Suppressor macrophage treated with lipopolysaccharide for 4 hours (primary cell): ENCODE measurements at regions not wholly inside any gene's neighbourhood (a gene's known extent, or its start where the extent isn't known, plus 50 kb on each side); places are given as distances from the start of the nearest gene placed in this dataset.

Experiments used
- DNase-seq: peaks from one replicate; pipeline ENCODE4 v3.0.0-alpha.2; 2020

DNA sequence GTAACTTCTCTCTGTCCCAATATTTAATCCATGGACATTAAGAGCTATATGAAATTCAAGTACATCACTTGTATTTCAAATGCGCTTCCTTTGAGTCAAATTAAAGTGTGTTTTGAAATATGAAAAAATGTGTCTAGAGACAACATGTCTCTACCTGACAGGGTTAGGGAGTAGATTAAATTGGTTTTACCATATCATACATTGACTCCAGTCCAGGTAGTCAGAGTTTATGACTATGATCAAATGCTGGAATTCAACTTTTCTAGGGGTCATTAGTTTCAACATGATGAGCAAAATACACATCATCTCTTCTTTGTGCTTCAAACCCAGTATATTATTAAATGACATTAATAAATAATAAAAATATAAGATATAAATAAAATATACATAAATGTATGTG lies 259.2 kb downstream of the CDH10 start:
- no peak for DNase-seq

DNA sequence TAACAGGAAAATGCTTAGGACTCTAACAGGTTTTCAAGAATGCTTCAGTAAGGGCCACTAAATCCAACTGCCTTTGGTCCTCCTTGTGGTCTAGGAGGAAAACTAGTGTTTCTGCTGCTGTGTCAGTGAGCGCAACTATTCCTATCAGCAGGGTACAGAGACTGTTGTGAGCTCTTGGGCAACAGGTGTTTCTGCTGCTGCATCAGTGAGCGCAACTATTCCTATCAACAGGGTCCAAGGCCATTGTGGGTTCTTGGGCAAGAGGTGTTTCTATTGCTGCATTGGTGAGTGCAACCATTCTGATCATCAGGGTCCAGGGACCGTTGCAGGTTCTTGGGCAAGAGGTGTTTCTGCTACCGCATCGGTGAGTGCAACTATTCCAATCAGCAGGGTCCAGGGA lies 256.3 kb downstream of the CDH10 start:
- DNase-seq, result no peak

DNA sequence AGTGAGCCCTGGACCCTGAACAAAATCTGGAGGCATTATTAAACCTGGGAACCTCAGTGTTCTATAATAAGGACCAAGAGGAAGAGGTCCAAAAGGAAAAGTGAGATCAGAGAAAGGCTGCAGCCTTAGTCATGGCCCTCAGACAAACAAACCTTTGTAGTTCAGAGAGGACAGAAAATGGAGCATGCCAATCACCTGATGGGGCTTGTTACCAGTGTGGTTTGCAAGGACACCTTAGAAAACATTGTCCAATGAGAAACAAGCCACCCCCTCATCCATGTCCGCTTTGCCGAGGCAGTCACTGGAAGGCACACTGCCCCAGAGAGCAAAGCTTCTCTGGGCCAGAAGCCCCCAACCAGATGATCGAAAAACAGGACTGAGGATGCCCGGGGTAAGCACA lies 254.8 kb downstream of the CDH10 start:
- no peak for DNase-seq

DNA sequence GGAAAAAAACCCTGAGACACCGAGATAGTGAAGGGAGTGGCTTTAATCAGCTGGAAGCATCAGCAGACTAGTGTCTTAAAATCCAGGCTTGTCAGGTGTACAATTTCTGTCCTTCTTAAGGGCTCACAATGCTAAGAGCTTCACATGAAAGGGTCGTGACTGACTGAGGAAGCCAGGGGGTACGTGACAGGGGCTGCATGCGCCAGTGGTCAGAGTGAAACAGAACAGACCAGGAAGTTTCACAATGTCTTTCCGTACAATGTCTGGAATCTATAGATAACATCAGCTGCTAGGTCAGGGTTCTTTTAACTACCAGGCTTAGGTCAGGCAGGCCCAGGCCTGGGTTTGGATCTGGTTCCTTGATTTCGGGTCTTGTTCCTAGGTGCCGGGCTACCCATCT lies 253.0 kb downstream of the CDH10 start:
- no peak for DNase-seq

DNA sequence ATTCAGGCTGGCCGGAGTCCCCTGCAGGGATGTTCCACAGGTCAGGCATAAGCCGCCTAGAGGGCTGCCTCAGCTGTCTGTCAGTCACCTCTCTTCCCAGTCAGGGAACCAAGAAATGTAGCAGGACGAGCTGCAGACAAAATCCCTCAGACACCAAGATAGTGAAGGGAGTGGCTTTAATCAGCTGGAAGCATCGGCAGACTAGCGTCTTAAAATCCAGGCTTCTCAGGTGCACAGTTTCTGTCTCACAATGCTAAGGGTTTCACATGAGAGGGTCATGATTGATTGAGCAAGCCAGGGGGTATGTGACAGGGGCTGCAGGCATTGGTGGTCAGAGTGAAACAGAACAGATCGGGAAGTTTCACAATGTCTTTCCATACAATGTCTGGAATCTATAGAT lies 247.2 kb downstream of the CDH10 start:
- DNase-seq, result no peak

GRCh38 chr5:24401773-24402172 lies 243.0 kb downstream of the CDH10 start:
- no peak for DNase-seq

DNA sequence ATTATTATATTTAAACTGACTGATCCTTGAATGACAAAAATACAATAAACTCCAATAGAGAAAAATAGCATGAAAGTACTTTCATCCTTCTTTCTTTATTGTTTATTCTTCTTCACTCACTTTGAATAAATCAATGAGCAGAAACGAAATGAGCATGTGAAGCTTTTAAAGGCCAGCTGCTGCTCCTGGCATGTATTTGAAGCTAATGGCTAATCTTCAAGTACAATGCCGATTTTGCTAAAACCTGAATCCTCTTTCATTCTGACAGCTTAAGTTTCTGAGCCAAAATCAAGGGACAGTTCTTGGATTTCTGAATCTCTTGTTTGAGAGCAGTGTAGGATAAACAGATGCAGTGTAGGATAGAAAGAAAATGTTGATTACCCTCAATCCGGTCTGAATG lies 237.3 kb downstream of the CDH10 start:
- DNase-seq, result no peak

DNA sequence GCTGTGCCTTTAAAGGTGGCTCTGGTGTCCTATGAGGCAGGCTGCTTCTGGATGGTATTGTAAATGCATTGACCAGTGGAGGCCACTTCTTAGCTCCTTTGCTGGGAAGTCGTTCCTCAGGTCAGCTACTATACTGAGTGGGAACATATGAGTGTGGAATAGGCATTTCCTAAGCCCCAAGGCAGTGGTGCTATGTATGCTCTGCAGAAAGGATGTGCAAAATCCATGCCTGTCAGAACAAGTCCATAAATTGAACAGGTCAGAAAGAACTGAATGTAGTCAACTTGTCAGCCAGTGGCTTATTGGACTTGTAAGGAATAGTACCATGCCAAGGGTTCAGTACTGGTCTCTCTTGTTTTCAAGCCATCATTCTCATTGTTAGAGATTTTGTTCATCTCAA lies 216.4 kb downstream of the CDH10 start:
- DNase-seq, result no peak

GRCh38 chr5:24433555-24433954 lies 211.2 kb downstream of the CDH10 start:
- no peak for DNase-seq
